GM12875 (cell line): ENCODE measurements at regions not wholly inside any gene's neighbourhood (a gene's known extent, or its start where the extent isn't known, plus 50 kb on each side); places are given as distances from the start of the nearest gene placed in this dataset.
"Not testable (repeated sequence)": the region's sequence is repeated elsewhere in the genome, so short reads cannot be mapped to it uniquely, and the experiment has no call there.

ENCODE experiments used
- H3K4me3 ChIP-seq: one replicate; pipeline ENCODE4 v1.5.1; 2011; ENCODE audit warnings: low read depth, low read length, control low read depth
- CTCF ChIP-seq: IDR thresholded peaks from 2 replicates; pipeline ENCODE4 v1.5.1; 2011; ENCODE audit warnings: low read depth, mild to moderate bottlenecking, control low read depth, inconsistent platforms, low read length, moderate library complexity, borderline replicate concordance; ENCODE audit not compliant: insufficient read depth

- no peak overlapping the region for H3K4me3 ChIP-seq
- no peak for TF ChIP-seq CTCF
Observed at GRCh38 chr11:33978376-33978775, 73.2 kb upstream of the CAPRIN1 start.

- no peak overlapping the region for H3K4me3 ChIP-seq
- TF ChIP-seq CTCF, result no peak
Observed at GRCh38 chr11:33977676-33978075, 73.9 kb upstream of the CAPRIN1 start.

GRCh38 chr11:33976495-33977199, 74.9 kb upstream of the CAPRIN1 start:
- TF ChIP-seq CTCF, result no peak
- H3K4me3 ChIP-seq, result no peak overlapping the region

GRCh38 chr11:33974804-33975203, 76.7 kb upstream of the CAPRIN1 start:
- no peak overlapping the region for H3K4me3 ChIP-seq
- TF ChIP-seq CTCF, result no peak

GRCh38 chr11:33971530-33971929, 79.7 kb upstream of the LMO2 start:
- H3K4me3 ChIP-seq, result not testable (repeated sequence)

GRCh38 chr11:33970984-33971466, 79.1 kb upstream of the LMO2 start:
- H3K4me3 ChIP-seq, result no peak overlapping the region
- peak; percentile 69 for TF ChIP-seq CTCF

- no peak for TF ChIP-seq CTCF
- no peak overlapping the region for H3K4me3 ChIP-seq
Observed at GRCh38 chr11:33967451-33967850, 75.6 kb upstream of the LMO2 start.
